NB4 (cell line): ENCODE measurements at regions not wholly inside any gene's neighbourhood (a gene's known extent, or its start where the extent isn't known, plus 50 kb on each side); places are given as distances from the start of the nearest gene placed in this dataset.

Source experiments
- CTCF ChIP-seq: IDR thresholded peaks from one replicate; pipeline ENCODE4 v1.5.1; 2012; ENCODE audit warnings: low read depth, low read length
- MAX ChIP-seq: IDR thresholded peaks from 2 replicates; pipeline ENCODE4 v1.6.1; 2011; ENCODE audit warnings: low read depth, low read length
- MYC ChIP-seq: IDR thresholded peaks from 2 replicates; pipeline ENCODE4 v1.6.1; 2011; ENCODE audit warnings: low read depth, low read length
- POLR2A ChIP-seq: IDR thresholded peaks from 2 replicates; pipeline ENCODE4 v1.6.1; 2011; ENCODE audit warnings: mild to moderate bottlenecking; ENCODE audit not compliant: insufficient read length; ENCODE audit errors: extremely low read depth

- TF ChIP-seq POLR2A (no peak), CTCF (no peak), MAX (no peak), MYC (no peak)
Measured at GRCh38 chr4:71202705-71203104, 136.1 kb upstream of the SLC4A4 start.
